ENCODE measurements at regions not wholly inside any gene's neighbourhood (a gene's known extent, or its start where the extent isn't known, plus 50 kb on each side); places are given as distances from the start of the nearest gene placed in this dataset.

GRCh38 chr20:10951216-10951615, 277.4 kb upstream of the JAG1 start:
- no peak for TF ChIP-seq CTCF (conservative IDR thresholded peaks at IDR 0.05; ENCODE audit: low read depth, low read length)
- H3K27me3 ChIP-seq (ENCODE audit: insufficient read depth, low read depth) = no peaks in the 10 kb centered on the region

DNA sequence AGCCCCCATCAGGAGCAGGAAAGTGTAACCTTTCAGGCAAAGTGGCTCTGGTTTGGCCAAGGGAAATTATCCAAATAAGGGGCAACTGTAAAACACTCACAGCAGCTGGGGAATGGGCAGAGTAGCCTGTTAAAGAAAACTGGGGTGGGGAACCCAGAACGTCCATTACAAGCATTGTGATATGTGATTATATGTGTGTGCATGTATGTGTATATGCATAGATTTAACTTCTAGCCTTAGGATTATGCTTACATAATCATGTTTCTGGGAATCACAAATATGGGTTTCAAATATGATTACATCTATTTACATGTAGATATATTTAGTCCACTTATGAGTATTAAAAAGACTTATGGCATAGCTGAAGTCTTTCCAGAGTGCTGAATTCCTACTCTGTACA, 278.1 kb upstream of the JAG1 start:
- H3K36me3 ChIP-seq (ENCODE audit: insufficient read depth) = no peaks in the 10 kb centered on the region
- TF ChIP-seq CTCF (conservative IDR thresholded peaks at IDR 0.05; ENCODE audit: low read depth, low read length) = no peak
- H3K27ac ChIP-seq = no peak overlapping the region
- H3K4me1 ChIP-seq (ENCODE audit: low read depth, poor library complexity, severe bottlenecking) = no peaks in the 10 kb centered on the region
- H3K27me3 ChIP-seq (ENCODE audit: insufficient read depth, low read depth) = no peaks in the 10 kb centered on the region
- H3K4me3 ChIP-seq (IDR thresholded peaks at IDR 0.05; ENCODE audit: insufficient read depth, low read depth, low read length) = no peak overlapping the region
- no peak overlapping the region for H2AFZ ChIP-seq (ENCODE audit: low read depth)
- no peak overlapping the region for H3K4me2 ChIP-seq
- H3K9ac ChIP-seq = no peak overlapping the region
- no peaks in the 10 kb centered on the region for H4K20me1 ChIP-seq (ENCODE audit: insufficient read depth)
- H3K79me2 ChIP-seq (ENCODE audit: insufficient read depth, low read depth) = no peaks in the 10 kb centered on the region

More at GRCh38 chr20:10951216-10951615, 277.4 kb upstream of the JAG1 start:
- no peaks in the 10 kb centered on the region for H3K4me1 ChIP-seq (ENCODE audit: low read depth, poor library complexity, severe bottlenecking)
- no peaks in the 10 kb centered on the region for H3K36me3 ChIP-seq (ENCODE audit: insufficient read depth)
- no peaks in the 10 kb centered on the region for H3K79me2 ChIP-seq (ENCODE audit: insufficient read depth, low read depth)
- H4K20me1 ChIP-seq (ENCODE audit: insufficient read depth) = no peaks in the 10 kb centered on the region
- no peak overlapping the region for H2AFZ ChIP-seq (ENCODE audit: low read depth)
- no peak overlapping the region for H3K4me3 ChIP-seq (IDR thresholded peaks at IDR 0.05; ENCODE audit: insufficient read depth, low read depth, low read length)
- no peak overlapping the region for H3K9ac ChIP-seq
- no peak overlapping the region for H3K4me2 ChIP-seq
- H3K27ac ChIP-seq = no peak overlapping the region

GRCh38 chr20:10953437-10953836, 279.6 kb upstream of the JAG1 start:
- no peak overlapping the region for H3K27ac ChIP-seq
- H4K20me1 ChIP-seq (ENCODE audit: insufficient read depth) = no peaks in the 10 kb centered on the region
- H2AFZ ChIP-seq (ENCODE audit: low read depth) = no peak overlapping the region
- no peaks in the 10 kb centered on the region for H3K36me3 ChIP-seq (ENCODE audit: insufficient read depth)
- H3K4me3 ChIP-seq (IDR thresholded peaks at IDR 0.05; ENCODE audit: insufficient read depth, low read depth, low read length) = no peak overlapping the region
- no peak overlapping the region for H3K4me2 ChIP-seq
- no peak for TF ChIP-seq CTCF (conservative IDR thresholded peaks at IDR 0.05; ENCODE audit: low read depth, low read length)
- H3K9ac ChIP-seq = no peak overlapping the region
- H3K27me3 ChIP-seq (ENCODE audit: insufficient read depth, low read depth) = no peaks in the 10 kb centered on the region
- no peaks in the 10 kb centered on the region for H3K4me1 ChIP-seq (ENCODE audit: low read depth, poor library complexity, severe bottlenecking)
- no peaks in the 10 kb centered on the region for H3K79me2 ChIP-seq (ENCODE audit: insufficient read depth, low read depth)

GRCh38 chr20:10954137-10954840, 280.5 kb upstream of the JAG1 start:
- H3K27me3 ChIP-seq (ENCODE audit: insufficient read depth, low read depth) = no peaks in the 10 kb centered on the region
- no peaks in the 10 kb centered on the region for H3K4me1 ChIP-seq (ENCODE audit: low read depth, poor library complexity, severe bottlenecking)
- no peak overlapping the region for H2AFZ ChIP-seq (ENCODE audit: low read depth)
- TF ChIP-seq CTCF (conservative IDR thresholded peaks at IDR 0.05; ENCODE audit: low read depth, low read length) = no peak
- H3K9ac ChIP-seq = no peak overlapping the region
- H4K20me1 ChIP-seq (ENCODE audit: insufficient read depth) = no peaks in the 10 kb centered on the region
- H3K27ac ChIP-seq = no peak overlapping the region
- no peaks in the 10 kb centered on the region for H3K36me3 ChIP-seq (ENCODE audit: insufficient read depth)
- H3K4me3 ChIP-seq (IDR thresholded peaks at IDR 0.05; ENCODE audit: insufficient read depth, low read depth, low read length) = no peak overlapping the region
- H3K79me2 ChIP-seq (ENCODE audit: insufficient read depth, low read depth) = no peaks in the 10 kb centered on the region
- H3K4me2 ChIP-seq = no peak overlapping the region

Measured in KMS-11 (cell line).